GM21515 (cell line): ENCODE measurements at regions not wholly inside any gene's neighbourhood (a gene's known extent, or its start where the extent isn't known, plus 50 kb on each side); places are given as distances from the start of the nearest gene placed in this dataset.
"Not testable (repeated sequence)": the region's sequence is repeated elsewhere in the genome, so short reads cannot be mapped to it uniquely, and the experiment has no call there.

Source experiments
- ATAC-seq: cut with Tn5 transposase; IDR thresholded peaks from one replicate; pipeline ENCODE4 v1.9.1; 2021; ENCODE audit not compliant: unreplicated experiment

GRCh38 chr4:144366425-144366824 is 225.9 kb upstream of the GYPA start:
- ATAC-seq: no peak

GRCh38 chr4:144371485-144371884 is 231.0 kb upstream of the GYPA start:
- no peak for ATAC-seq

GRCh38 chr4:144374065-144374464 is 233.5 kb upstream of the GYPA start:
- peak; percentile 68 for ATAC-seq

- ATAC-seq: no peak
Observed at GRCh38 chr4:144376866-144377265, 236.3 kb upstream of the GYPA start.

GRCh38 chr4:144384408-144384807 is 243.9 kb upstream of the GYPA start:
- ATAC-seq: no peak

GRCh38 chr4:144399927-144400326 is 246.0 kb upstream of the HHIP start:
- peak; percentile 72 for ATAC-seq

- ATAC-seq: no peak
Observed at GRCh38 chr4:144402176-144402575, 243.8 kb upstream of the HHIP start.

GRCh38 chr4:144402999-144403398 is 243.0 kb upstream of the HHIP start:
- no peak for ATAC-seq

GRCh38 chr4:144403893-144404292 is 242.1 kb upstream of the HHIP start:
- ATAC-seq: no peak

GRCh38 chr4:144409525-144409924 is 236.4 kb upstream of the HHIP start:
- ATAC-seq: no peak

GRCh38 chr4:144410230-144410783 is 235.6 kb upstream of the HHIP start:
- ATAC-seq: no peak

GRCh38 chr4:144411119-144411518 is 234.8 kb upstream of the HHIP start:
- peak; percentile 54 for ATAC-seq

GRCh38 chr4:144411700-144412099 is 234.3 kb upstream of the HHIP start:
- ATAC-seq: peak; percentile 66

- ATAC-seq: no peak
Observed at GRCh38 chr4:144421056-144421455, 224.9 kb upstream of the HHIP start.

GRCh38 chr4:144421839-144422565 is 224.0 kb upstream of the HHIP start:
- ATAC-seq: no peak

GRCh38 chr4:144423930-144424329 is 222.0 kb upstream of the HHIP start:
- no peak for ATAC-seq

- ATAC-seq: not testable (repeated sequence)
Observed at GRCh38 chr4:144426023-144426422, 219.9 kb upstream of the HHIP start.

- ATAC-seq: no peak
Observed at GRCh38 chr4:144442713-144443112, 203.2 kb upstream of the HHIP start.

- ATAC-seq: no peak
Observed at GRCh38 chr4:144449611-144450010, 196.3 kb upstream of the HHIP start.

GRCh38 chr4:144450526-144450925 is 195.4 kb upstream of the HHIP start:
- ATAC-seq: no peak

GRCh38 chr4:144451766-144452450 is 194.0 kb upstream of the HHIP start:
- no peak for ATAC-seq

- no peak for ATAC-seq
Observed at GRCh38 chr4:144456196-144456595, 189.8 kb upstream of the HHIP start.
